ENCODE measurements at regions not wholly inside any gene's neighbourhood (a gene's known extent, or its start where the extent isn't known, plus 50 kb on each side); places are given as distances from the start of the nearest gene placed in this dataset.

DNA sequence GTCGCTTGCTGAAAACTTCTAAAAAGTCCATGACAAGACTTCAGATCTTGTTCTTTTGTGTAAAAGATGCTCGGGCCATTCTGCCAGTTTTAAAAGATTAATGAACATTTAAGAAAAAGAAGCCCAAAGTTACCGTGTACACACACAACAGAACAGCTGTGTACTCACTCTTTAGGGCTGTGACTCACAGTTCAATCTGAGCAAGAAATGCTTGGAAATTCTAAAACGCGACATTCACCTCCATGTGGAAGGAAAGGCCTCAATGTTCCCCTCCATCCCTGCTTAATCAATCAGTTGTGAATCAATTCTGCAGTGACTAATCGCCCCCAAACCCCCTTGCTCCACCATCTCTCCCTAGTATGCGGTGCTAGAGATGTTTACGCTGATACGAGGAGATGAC, 609.9 kb upstream of the SALL1 start:
- H3K9me2 ChIP-seq (ENCODE audit: insufficient read depth): no peaks in the 10 kb centered on the region
- TF ChIP-seq ZNF462 (CRISPR knock-in tag; IDR thresholded peaks at IDR 0.05): no peak
- no peak for TF ChIP-seq CREB1 (CRISPR knock-in tag; IDR thresholded peaks at IDR 0.05; ENCODE audit: low read depth)
- no peak for TF ChIP-seq STAT1 (IDR thresholded peaks at IDR 0.05; ENCODE audit: unreplicated experiment)
- TF ChIP-seq EZH2 (IDR thresholded peaks at IDR 0.05; ENCODE audit: low read depth, unreplicated experiment): no peak
- TF ChIP-seq ZNF114 (CRISPR knock-in tag; IDR thresholded peaks at IDR 0.05): no peak
- no peak for TF ChIP-seq ETS1 (IDR thresholded peaks at IDR 0.05)
- TF ChIP-seq POLR2AphosphoS5 (IDR thresholded peaks at IDR 0.05; ENCODE audit: low read depth): no peak
- TF ChIP-seq NANOG (IDR thresholded peaks at IDR 0.05; ENCODE audit: borderline replicate concordance): no peak
- TF ChIP-seq JUNB (IDR thresholded peaks at IDR 0.05; ENCODE audit: unreplicated experiment): no peak
- TF ChIP-seq EZH2phosphoT487 (IDR thresholded peaks at IDR 0.05; ENCODE audit: unreplicated experiment): no peak
- TF ChIP-seq, protein P1, sequence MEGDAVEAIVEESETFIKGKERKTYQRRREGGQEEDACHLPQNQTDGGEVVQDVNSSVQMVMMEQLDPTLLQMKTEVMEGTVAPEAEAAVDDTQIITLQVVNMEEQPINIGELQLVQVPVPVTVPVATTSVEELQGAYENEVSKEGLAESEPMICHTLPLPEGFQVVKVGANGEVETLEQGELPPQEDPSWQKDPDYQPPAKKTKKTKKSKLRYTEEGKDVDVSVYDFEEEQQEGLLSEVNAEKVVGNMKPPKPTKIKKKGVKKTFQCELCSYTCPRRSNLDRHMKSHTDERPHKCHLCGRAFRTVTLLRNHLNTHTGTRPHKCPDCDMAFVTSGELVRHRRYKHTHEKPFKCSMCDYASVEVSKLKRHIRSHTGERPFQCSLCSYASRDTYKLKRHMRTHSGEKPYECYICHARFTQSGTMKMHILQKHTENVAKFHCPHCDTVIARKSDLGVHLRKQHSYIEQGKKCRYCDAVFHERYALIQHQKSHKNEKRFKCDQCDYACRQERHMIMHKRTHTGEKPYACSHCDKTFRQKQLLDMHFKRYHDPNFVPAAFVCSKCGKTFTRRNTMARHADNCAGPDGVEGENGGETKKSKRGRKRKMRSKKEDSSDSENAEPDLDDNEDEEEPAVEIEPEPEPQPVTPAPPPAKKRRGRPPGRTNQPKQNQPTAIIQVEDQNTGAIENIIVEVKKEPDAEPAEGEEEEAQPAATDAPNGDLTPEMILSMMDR (conservative IDR thresholded peaks at IDR 0.05; ENCODE audit: low read depth in 2 of 2): no peak
- no peak for TF ChIP-seq ZNF331 (CRISPR knock-in tag; IDR thresholded peaks at IDR 0.05; ENCODE audit: low read depth)
- no peak for TF ChIP-seq REST (IDR thresholded peaks at IDR 0.05; ENCODE audit: unreplicated experiment)
- H3K4me1 Mint-ChIP-seq: peaks cover 70% of the 10 kb centered on the region
- no peaks in the 10 kb centered on the region for H3K27me3 ChIP-seq (ENCODE audit: insufficient read depth)
- peaks cover 9% of the 10 kb centered on the region for H3K27me3 Mint-ChIP-seq (ENCODE audit: insufficient read depth, low read depth, poor library complexity)
- no peak overlapping the region for H3K4me2 ChIP-seq
- no peak overlapping the region for H3K27ac ChIP-seq (ENCODE audit: low read depth)
- H3K4me3 Mint-ChIP-seq: no peak overlapping the region
- peak overlapping the region; percentile 9; the same call in 1 of the 2 replicates for H2AFZ ChIP-seq
- DNase-seq (ENCODE audit: low spot score) (no peak), ATAC-seq (no peak)
- no peak overlapping the region for H3K4me3 ChIP-seq
- H3K9me3 Mint-ChIP-seq: no peaks in the 10 kb centered on the region
- H3K27ac Mint-ChIP-seq: no peak overlapping the region
- no peaks in the 10 kb centered on the region for H3F3A ChIP-seq (replicated peaks; ENCODE audit: low read depth)
- no peaks in the 10 kb centered on the region for H3K36me3 ChIP-seq (ENCODE audit: insufficient read depth)
- peaks cover 39% of the 10 kb centered on the region for H3K4me1 ChIP-seq (ENCODE audit: insufficient read depth)
- no peaks in the 10 kb centered on the region for H4K20me1 ChIP-seq (replicated peaks; ENCODE audit: insufficient read depth)
- H3K36me3 Mint-ChIP-seq (ENCODE audit: low read depth): no peaks in the 10 kb centered on the region
- H3K79me2 ChIP-seq (replicated peaks; ENCODE audit: insufficient read depth): no peaks in the 10 kb centered on the region
